HEK293 (cell line): ENCODE measurements at regions not wholly inside any gene's neighbourhood (a gene's known extent, or its start where the extent isn't known, plus 50 kb on each side); places are given as distances from the start of the nearest gene placed in this dataset.

Experiments used
- CTCF ChIA-PET: fragments of 350-600 bp; formaldehyde crosslinking; extraction: SDS; loops from one replicate; lab custom pipeline; 2021; ENCODE audit warnings: antibody characterized with exemption; lab: Yijun Ruan, JAX
- POLR2A ChIA-PET: fragments of 300-600 bp; formaldehyde crosslinking; extraction: SDS; loops from one replicate; lab custom pipeline; 2020; ENCODE audit warnings: antibody characterized with exemption, inconsistent platforms; lab: Yijun Ruan, JAX
- H3K27ac ChIP-seq: fragments of 200-500 bp; sonication (Bioruptor generic); 2 replicates; pipeline ENCODE4 v1.5.1; 2014; ENCODE audit warnings: low read depth, low read length, control low read depth, inconsistent platforms; ENCODE audit errors: extremely low read depth
- H3K36me3 ChIP-seq, 2 experiments: fragments of 200-500 bp in 1 of 2; sonication (Bioruptor generic) in 1 of 2; 1 replicate in 1 of 2; 2 replicates in 1 of 2; pipeline ENCODE4 v1.5.1; 2014 to 2017; ENCODE audit warnings: inconsistent platforms in 2 of 2, low read length in 2 of 2; ENCODE audit not compliant: control insufficient read depth in 2 of 2, insufficient read depth in 1 of 2
- H3K4me1 ChIP-seq: fragments of 200-500 bp; sonication (Bioruptor generic); 2 replicates; pipeline ENCODE4 v1.5.1; 2014; ENCODE audit warnings: mild to moderate bottlenecking, low read length, inconsistent platforms; ENCODE audit not compliant: control insufficient read depth, insufficient read depth
- H3K4me3 ChIP-seq: 2 replicates; pipeline ENCODE4 v1.5.1; 2011; ENCODE audit warnings: low read depth, mild to moderate bottlenecking, control low read depth, low read length, moderate library complexity
- H3K9me3 ChIP-seq: fragments of 200-500 bp; sonication (Bioruptor generic); 2 replicates; pipeline ENCODE4 v1.5.1; 2014; ENCODE audit warnings: low read depth, low read length, inconsistent platforms; ENCODE audit not compliant: control insufficient read depth, insufficient read depth
- BCL11B ChIP-seq: fragments of 450-650 bp; formaldehyde crosslinking; IDR thresholded peaks from 2 replicates; pipeline ENCODE4 v1.5.1; 2016; ENCODE audit warnings: low read depth, missing biosample characterization, missing genetic modification characterization
- FEZF1 ChIP-seq: fragments of 450-650 bp; formaldehyde crosslinking; IDR thresholded peaks from 2 replicates; pipeline ENCODE4 v1.5.1; 2016; ENCODE audit warnings: missing biosample characterization, missing genetic modification characterization
- MZF1 ChIP-seq: fragments of 450-650 bp; formaldehyde crosslinking; IDR thresholded peaks from 2 replicates; pipeline ENCODE4 v1.5.1; 2017; ENCODE audit warnings: missing biosample characterization, missing genetic modification characterization, borderline replicate concordance
- PRDM1 ChIP-seq: fragments of 450-650 bp; formaldehyde crosslinking; IDR thresholded peaks from 2 replicates; pipeline ENCODE4; 2016; ENCODE audit warnings: missing biosample characterization, missing genetic modification characterization
- ZBTB21 ChIP-seq: fragments of 450-650 bp; formaldehyde crosslinking; IDR thresholded peaks from 2 replicates; pipeline ENCODE4 v1.5.1; 2017; ENCODE audit warnings: missing biosample characterization, missing genetic modification characterization
- ZBTB8A ChIP-seq: fragments of 450-650 bp; formaldehyde crosslinking; IDR thresholded peaks from 2 replicates; pipeline ENCODE4 v1.5.1; 2016; ENCODE audit warnings: missing biosample characterization, missing genetic modification characterization
- ZFP37 ChIP-seq: fragments of 450-650 bp; formaldehyde crosslinking; IDR thresholded peaks from 2 replicates; pipeline ENCODE4 v1.5.1; 2016; ENCODE audit warnings: missing biosample characterization, missing genetic modification characterization
- ZFP41 ChIP-seq: fragments of 450-650 bp; formaldehyde crosslinking; IDR thresholded peaks from 2 replicates; pipeline ENCODE4 v1.5.1; 2016; ENCODE audit warnings: missing biosample characterization, missing genetic modification characterization, borderline replicate concordance
- ZFP69B ChIP-seq: fragments of 450-650 bp; formaldehyde crosslinking; IDR thresholded peaks from 2 replicates; pipeline ENCODE4 v1.5.1; 2016; ENCODE audit warnings: missing biosample characterization, missing genetic modification characterization
- ZNF121 ChIP-seq: fragments of 450-650 bp; formaldehyde crosslinking; IDR thresholded peaks from 2 replicates; pipeline ENCODE4 v1.5.1; 2016; ENCODE audit warnings: missing biosample characterization, missing genetic modification characterization
- ZNF16 ChIP-seq: fragments of 450-650 bp; formaldehyde crosslinking; IDR thresholded peaks from 2 replicates; pipeline ENCODE4 v1.5.1; 2016; ENCODE audit warnings: low read depth, missing biosample characterization, missing genetic modification characterization
- ZNF175 ChIP-seq: fragments of 450-650 bp; formaldehyde crosslinking; IDR thresholded peaks from 2 replicates; pipeline ENCODE4 v1.5.1; 2016; ENCODE audit warnings: missing biosample characterization, missing genetic modification characterization
- ZNF280D ChIP-seq: fragments of 450-650 bp; formaldehyde crosslinking; IDR thresholded peaks from 2 replicates; pipeline ENCODE4 v1.5.1; 2016; ENCODE audit warnings: missing biosample characterization, missing genetic modification characterization
- ZNF341 ChIP-seq: fragments of 450-650 bp; formaldehyde crosslinking; IDR thresholded peaks from 2 replicates; pipeline ENCODE4; 2016; ENCODE audit warnings: low read depth, missing biosample characterization, missing genetic modification characterization
- ZNF354C ChIP-seq: fragments of 450-650 bp; formaldehyde crosslinking; IDR thresholded peaks from 2 replicates; pipeline ENCODE4 v1.5.1; 2016; ENCODE audit warnings: missing biosample characterization, missing genetic modification characterization, low read depth, borderline replicate concordance
- ZNF433 ChIP-seq: fragments of 450-650 bp; formaldehyde crosslinking; IDR thresholded peaks from 2 replicates; pipeline ENCODE4 v1.5.1; 2016; ENCODE audit warnings: missing biosample characterization, missing genetic modification characterization, low read depth
- ZNF449 ChIP-seq: fragments of 450-650 bp; formaldehyde crosslinking; IDR thresholded peaks from 2 replicates; pipeline ENCODE4 v1.5.1; 2017; ENCODE audit warnings: missing biosample characterization, mild to moderate bottlenecking, missing genetic modification characterization, moderate library complexity
- ZNF571 ChIP-seq: fragments of 450-650 bp; formaldehyde crosslinking; IDR thresholded peaks from 2 replicates; pipeline ENCODE4 v1.5.0; 2017; ENCODE audit warnings: missing biosample characterization, missing genetic modification characterization
- ZNF596 ChIP-seq: fragments of 450-650 bp; IDR thresholded peaks from 2 replicates; pipeline ENCODE4 v1.5.0; 2018; ENCODE audit warnings: missing biosample characterization, mild to moderate bottlenecking, missing genetic modification characterization, moderate library complexity
- ZNF639 ChIP-seq: fragments of 450-650 bp; formaldehyde crosslinking; IDR thresholded peaks from 2 replicates; pipeline ENCODE4 v1.5.1; 2016; ENCODE audit warnings: missing biosample characterization, missing genetic modification characterization
- ZNF645 ChIP-seq: fragments of 450-650 bp; formaldehyde crosslinking; IDR thresholded peaks from 2 replicates; pipeline ENCODE4; 2016; ENCODE audit warnings: missing biosample characterization, missing genetic modification characterization
- ZNF776 ChIP-seq: fragments of 450-650 bp; formaldehyde crosslinking; IDR thresholded peaks from 2 replicates; pipeline ENCODE4 v1.5.0; 2017; ENCODE audit warnings: missing biosample characterization, missing genetic modification characterization, borderline replicate concordance
- ZNF791 ChIP-seq: fragments of 450-650 bp; formaldehyde crosslinking; IDR thresholded peaks from 2 replicates; pipeline ENCODE4 v1.5.1; 2016; ENCODE audit warnings: missing biosample characterization, missing genetic modification characterization

- no peaks in the 10 kb centered on the region for H3K36me3 ChIP-seq
- no peak overlapping the region for H3K4me3 ChIP-seq
- ChIA-PET POLR2A (no interaction called here), CTCF (no interaction called here)
- H3K27ac ChIP-seq: no peak overlapping the region
- TF ChIP-seq PRDM1 (tag by site-specific recombination) (no peak), ZBTB21 (tag by site-specific recombination) (no peak)
- TF ChIP-seq, all 188 proteins: peak for 0
- Histone ChIP-seq H3K4me1 (no peaks in the 10 kb centered on the region), H3K9me3 (no peaks in the 10 kb centered on the region)
These were observed 179.9 kb downstream of the ZIC1 start for GRCh38 chr3:147589016-147589415.

GRCh38 chr3:147604136-147604535 is 195.0 kb downstream of the ZIC1 start:
- no peaks in the 10 kb centered on the region for H3K36me3 ChIP-seq
- no peak overlapping the region for H3K27ac ChIP-seq
- H3K4me1 ChIP-seq: no peaks in the 10 kb centered on the region
- POLR2A ChIA-PET: no interaction called here
- TF ChIP-seq ZNF121 (no peak), ZNF433 (tag by site-specific recombination) (no peak), ZNF596 (tag by site-specific recombination) (no peak), ZBTB8A (no peak), ZFP41 (no peak), ZNF776 (no peak), FEZF1 (tag by site-specific recombination) (no peak), ZNF571 (tag by site-specific recombination) (no peak), ZNF645 (no peak), ZNF175 (tag by site-specific recombination) (no peak)
- no peak overlapping the region for H3K4me3 ChIP-seq
- H3K9me3 ChIP-seq: no peaks in the 10 kb centered on the region
- CTCF ChIA-PET: interaction anchor here (0.6 kb wide), 1 partner anchor 545 kb away, joined by 3 read pairs; no protein-coding TSS in a partner anchor

- no peak overlapping the region for H3K27ac ChIP-seq
- ChIA-PET CTCF (interaction anchor here (0.6 kb wide), 1 partner anchor 488 kb away, joined by 3 read pairs; no protein-coding TSS in a partner anchor), POLR2A (no interaction called here)
- H3K4me3 ChIP-seq: no peak overlapping the region
- H3K9me3 ChIP-seq: no peaks in the 10 kb centered on the region
- no peaks in the 10 kb centered on the region for H3K36me3 ChIP-seq
- H3K4me1 ChIP-seq: no peaks in the 10 kb centered on the region
- TF ChIP-seq ZNF791 (no peak), ZNF354C (tag by site-specific recombination) (no peak), ZNF16 (tag by site-specific recombination) (no peak), ZFP37 (no peak), ZNF280D (tag by site-specific recombination) (no peak), ZNF449 (tag by site-specific recombination) (no peak), ZNF645 (no peak), MZF1 (tag by site-specific recombination) (no peak), ZNF341 (tag by site-specific recombination) (no peak), BCL11B (tag by site-specific recombination) (no peak), ZFP69B (tag by site-specific recombination) (no peak), ZNF639 (tag by site-specific recombination) (no peak), ZNF433 (tag by site-specific recombination) (no peak)
These were observed 204.6 kb downstream of the ZIC1 start for GRCh38 chr3:147613725-147614124.
